HepG2 (cell line): ENCODE measurements at regions not wholly inside any gene's neighbourhood (a gene's known extent, or its start where the extent isn't known, plus 50 kb on each side); places are given as distances from the start of the nearest gene placed in this dataset.

ENCODE experiments used
- ATAC-seq: fragments of 200-7000 bp; cut with Tn5 transposase; 3 replicates; pipeline ENCODE4 v1.9.1; 2020; ENCODE audit warnings: mild to moderate bottlenecking, moderate library complexity
- BruUV-seq: library from RNA; stranded (reverse); fragments of 400-500 nt; replicated peaks from 2 replicates; lab custom pipeline; 2021; lab: Mats Ljungman, UMichigan
- CTCF ChIA-PET: fragments of 300-600 bp; formaldehyde crosslinking; extraction: SDS; loops from one replicate; lab custom pipeline; 2021; ENCODE audit warnings: low total read pairs, inconsistent platforms, low intra/inter-chr PET ratio; lab: Yijun Ruan, JAX
- POLR2A ChIA-PET: fragments of 350-600 bp; sonication (Branson Sonifier 250); formaldehyde crosslinking; loops from one replicate; lab custom pipeline; 2020; ENCODE audit warnings: antibody characterized with exemption, inconsistent platforms; lab: Yijun Ruan, JAX
- DNase-seq: peaks from one replicate; pipeline ENCODE4 v3.0.0-alpha.2; 2015; ENCODE audit warnings: low spot score
- FAIRE-seq: peaks from 3 replicates; lab custom pipeline; 2011; peaks lifted over from hg19 to GRCh38; lab: Jason Lieb, UNC
- H2AFZ ChIP-seq: one replicate; pipeline ENCODE4 v1.6.1; 2011; ENCODE audit warnings: low read length, inconsistent platforms
- H3K27ac ChIP-seq: fragments of 300-600 bp; 3 replicates; pipeline ENCODE4 v1.8.0; 2011; ENCODE audit warnings: mixed run types, mild to moderate bottlenecking, mixed read lengths, low read length, inconsistent platforms; ENCODE audit not compliant: insufficient read depth; ENCODE audit errors: extremely low read length
- H3K27me3 ChIP-seq, 2 experiments: fragments of 200-600 bp in 1 of 2; 2 replicates in 1 of 2; 3 replicates in 1 of 2; pipeline versions ENCODE4 v1.6.0 to v1.8.0; 2011; ENCODE audit warnings: low read length in 2 of 2, mild to moderate bottlenecking in 2 of 2, moderate library complexity in 2 of 2, inconsistent platforms in 1 of 2; ENCODE audit not compliant: insufficient read depth in 2 of 2, control insufficient read depth in 1 of 2
- H3K36me3 ChIP-seq, 2 experiments: fragments of 200-600 bp in 1 of 2; replicated peaks in 1 of 2; 2 replicates in 1 of 2; 3 replicates in 1 of 2; pipeline versions ENCODE4 v1.5.1 to v1.8.0; 2011; ENCODE audit warnings: low read length in 2 of 2, inconsistent platforms in 1 of 2; ENCODE audit not compliant: insufficient read depth in 2 of 2, control insufficient read depth in 1 of 2
- H3K4me1 ChIP-seq: 2 replicates; pipeline ENCODE4 v1.5.1; 2012; ENCODE audit warnings: low read length, inconsistent platforms; ENCODE audit not compliant: insufficient read depth
- H3K4me2 ChIP-seq: 2 replicates; pipeline ENCODE4 v1.6.0; 2011; ENCODE audit warnings: low read depth, low read length, inconsistent platforms
- H3K4me3 ChIP-seq, 3 experiments: fragments of 200-600 bp in 1 of 3; sonication (generic), shearing (Covaris generic) in 1 of 3; replicated peaks in 1 of 3; 2 replicates each; pipeline ENCODE4 v1.5.1; 2011 to 2016; ENCODE audit warnings: low read length in 3 of 3, inconsistent platforms in 2 of 3, low read depth in 2 of 3, mild to moderate bottlenecking in 2 of 3, control low read depth in 1 of 3, mixed read lengths in 1 of 3; ENCODE audit not compliant: insufficient read depth in 1 of 3
- H3K79me2 ChIP-seq: one replicate; pipeline ENCODE4 v1.6.1; 2011; ENCODE audit warnings: low read length, inconsistent platforms; ENCODE audit not compliant: insufficient read depth
- H3K9ac ChIP-seq: 2 replicates; pipeline ENCODE4 v1.6.0; 2011; ENCODE audit warnings: mild to moderate bottlenecking, low read depth, low read length, inconsistent platforms; ENCODE audit not compliant: insufficient read depth
- H3K9me3 ChIP-seq: 2 replicates; pipeline ENCODE4 v1.5.1; 2012; ENCODE audit warnings: mild to moderate bottlenecking, low read length
- H4K20me1 ChIP-seq: 2 replicates; pipeline ENCODE4 v1.6.0; 2011; ENCODE audit warnings: inconsistent platforms, mild to moderate bottlenecking, low read length, moderate library complexity; ENCODE audit not compliant: insufficient read depth
- CHCHD3 ChIP-seq: sonication (generic); formaldehyde crosslinking; IDR thresholded peaks from 2 replicates; pipeline ENCODE4 v1.8.0; 2022; ENCODE audit warnings: mild to moderate bottlenecking, missing genetic modification reagents, moderate library complexity
- CREB1 ChIP-seq, 2 experiments: fragments of 450-650 bp in 1 of 2; IDR thresholded peaks; 2 replicates each; pipeline ENCODE4 v1.6.1; 2016 to 2017; ENCODE audit warnings: control low read depth in 1 of 2, mild to moderate bottlenecking in 1 of 2, missing compliant biosample characterization in 1 of 2, missing genetic modification characterization in 1 of 2
- HNRNPH1 ChIP-seq: fragments of 200-400 bp; formaldehyde crosslinking; optimal IDR thresholded peaks from 2 replicates; pipeline ENCODE3; 2017; ENCODE audit warnings: mild to moderate bottlenecking, low read depth, low read length
- IRF2 ChIP-seq: IDR thresholded peaks from 2 replicates; pipeline ENCODE4 v1.6.1; 2018; ENCODE audit warnings: missing genetic modification reagents, missing compliant biosample characterization
- ZBTB7B ChIP-seq: sonication (generic); formaldehyde crosslinking; IDR thresholded peaks from 2 replicates; pipeline ENCODE4 v1.4.0; 2020; ENCODE audit warnings: missing genetic modification reagents
- ZC3H13 ChIP-seq: sonication (generic); formaldehyde crosslinking; IDR thresholded peaks from 2 replicates; pipeline ENCODE4 v1.8.1; 2023; ENCODE audit warnings: mild to moderate bottlenecking, missing genetic modification reagents, moderate library complexity
- ZNF432 ChIP-seq: sonication (generic); formaldehyde crosslinking; IDR thresholded peaks from 2 replicates; pipeline ENCODE4 v1.5.0; 2020; ENCODE audit warnings: missing genetic modification reagents, mild to moderate bottlenecking, borderline replicate concordance
- ZNF572 ChIP-seq: sonication (generic); formaldehyde crosslinking; IDR thresholded peaks from 2 replicates; pipeline ENCODE4 v1.5.1; 2020; ENCODE audit warnings: mild to moderate bottlenecking, missing genetic modification reagents
- ZNF7 ChIP-seq: IDR thresholded peaks from 2 replicates; pipeline ENCODE4 v1.6.1; 2016; ENCODE audit warnings: missing biosample characterization, missing genetic modification reagents
- ZNF724P ChIP-seq: sonication (generic); formaldehyde crosslinking; IDR thresholded peaks from 2 replicates; pipeline ENCODE4 v1.8.0; 2022; ENCODE audit warnings: missing genetic modification reagents, borderline replicate concordance
- ZNF775 ChIP-seq: sonication (generic); formaldehyde crosslinking; IDR thresholded peaks from 2 replicates; pipeline ENCODE4 v1.4.0; 2020; ENCODE audit warnings: missing genetic modification reagents, mild to moderate bottlenecking, moderate library complexity, borderline replicate concordance
- ZNF841 ChIP-seq: sonication (generic); formaldehyde crosslinking; IDR thresholded peaks from 2 replicates; pipeline ENCODE4 v1.8.1; 2023; ENCODE audit warnings: missing genetic modification reagents, borderline replicate concordance
- WGBS: methylation state at CpG from one replicate; pipeline ENCODE4 v1.1.6; 2017; ENCODE audit warnings: low lambda C conversion rate; 5-methylcytosine and 5-hydroxymethylcytosine counted together
- in situ Hi-C: cut with HindIII; loops from 2 replicates; pipeline ENCODE4 v1.10.0; 2017; ENCODE audit warnings: low pct_unique_long_range_greater_than_20kb; ENCODE audit not compliant: extremely low pct_ligation_motif_present
- intact Hi-C: fragments of 100-400 bp; cut with micrococcal nuclease; formaldehyde crosslinking; loops from one replicate; pipeline ENCODE4 v1.10.0; 2022; ENCODE audit not compliant: unreplicated experiment

DNA sequence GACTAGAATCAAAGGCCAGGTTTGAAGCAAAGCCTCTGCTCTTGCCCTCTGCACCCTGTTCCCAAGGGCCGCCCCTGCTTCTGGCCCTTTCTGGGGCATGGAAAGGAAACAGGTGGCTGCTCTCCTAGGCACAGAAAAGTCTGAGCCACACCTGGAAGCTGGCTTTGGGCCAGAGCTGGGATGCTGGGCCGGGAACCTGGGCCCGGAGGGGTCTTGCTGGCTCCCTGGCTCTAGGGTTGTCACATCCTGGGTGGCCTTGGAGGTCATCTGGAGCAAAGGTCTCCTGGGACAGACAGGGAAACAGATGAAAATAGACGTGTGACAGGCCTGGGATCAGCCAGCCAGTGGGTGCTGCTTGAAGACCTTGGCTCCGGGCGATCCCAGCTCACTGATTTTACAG lies 74.1 kb upstream of the LHX1 start:
- ChIA-PET CTCF (no interaction called here), POLR2A (no interaction called here)
- Histone ChIP-seq H3K4me2 (no peak overlapping the region), H3K27me3 (peaks cover 4% of the 10 kb centered on the region in 2 experiments; a peak in 2 of 5 replicates), H3K36me3 (no peaks in the 10 kb centered on the region), H3K9me3 (no peaks in the 10 kb centered on the region), H4K20me1 (no peaks in the 10 kb centered on the region), H3K79me2 (no peaks in the 10 kb centered on the region), H3K4me3 (no peak overlapping the region), H3K9ac (no peak overlapping the region), H2AFZ (no peak overlapping the region), H3K27ac (no peak overlapping the region), H3K4me1 (peaks cover 33% of the 10 kb centered on the region)
- WGBS: 21% methylated on average over 5 of the region's 6 CpGs
- DNase-seq: no peak
- intact Hi-C loops (no loop called here), in situ Hi-C loops (no loop called here)
- no TSS peak for BruUV-seq
- ATAC-seq: no peak
- TF ChIP-seq IRF2: no peak
- no peak for TF ChIP-seq HNRNPH1
- no peak for TF ChIP-seq ZNF724P (CRISPR knock-in tag)
- no peak for TF ChIP-seq ZBTB7B (CRISPR knock-in tag)
- TF ChIP-seq ZNF572 (CRISPR knock-in tag): no peak
- TF ChIP-seq CREB1 (IDR thresholded peaks at IDR 0.05): no peak
- TF ChIP-seq CREB1 (CRISPR knock-in tag; IDR thresholded peaks at IDR 0.05): no peak
- no peak for TF ChIP-seq ZNF7
- TF ChIP-seq ZNF432 (CRISPR knock-in tag): no peak
- no peak for TF ChIP-seq ZC3H13
- TF ChIP-seq ZNF841 (CRISPR knock-in tag): no peak
- TF ChIP-seq CHCHD3 (CRISPR knock-in tag): no peak
- TF ChIP-seq ZNF775: no peak
- no peak for FAIRE-seq
